ENCODE measurements at regions not wholly inside any gene's neighbourhood (a gene's known extent, or its start where the extent isn't known, plus 50 kb on each side); places are given as distances from the start of the nearest gene placed in this dataset.

GRCh38 chr2:49480520-49480919, 326.2 kb upstream of the FSHR start:
- DNase-seq = no peak

- no peak for DNase-seq
Measured at GRCh38 chr2:49465157-49465831, 311.0 kb upstream of the FSHR start.

- DNase-seq = no peak
Measured at GRCh38 chr2:49459314-49459993, 305.1 kb upstream of the FSHR start.

- DNase-seq = no peak
Measured at GRCh38 chr2:49444005-49444404, 289.7 kb upstream of the FSHR start.

GRCh38 chr2:49426996-49427395, 272.7 kb upstream of the FSHR start:
- peak in 1 of 3 experiments; percentile 61 for DNase-seq

GRCh38 chr2:49416252-49416651, 261.9 kb upstream of the FSHR start:
- DNase-seq = no peak

GRCh38 chr2:49404108-49404507, 249.8 kb upstream of the FSHR start:
- DNase-seq = peak in 2 of 3 experiments; percentile 24 to 67

- DNase-seq = peak in 1 of 3 experiments; percentile 62
Measured at GRCh38 chr2:49403637-49404036, 249.3 kb upstream of the FSHR start.

- no peak for DNase-seq
Measured at GRCh38 chr2:49379406-49379805, 225.1 kb upstream of the FSHR start.

GRCh38 chr2:49371128-49371701, 216.9 kb upstream of the FSHR start:
- DNase-seq = peak in 2 of 3 experiments; percentile 15 to 84

- no peak for DNase-seq
Measured at GRCh38 chr2:49369650-49370049, 215.3 kb upstream of the FSHR start.

GRCh38 chr2:49369101-49369500, 214.8 kb upstream of the FSHR start:
- no peak for DNase-seq

GRCh38 chr2:49367003-49367402, 212.7 kb upstream of the FSHR start:
- no peak for DNase-seq

GRCh38 chr2:49360407-49360767, 206.1 kb upstream of the FSHR start:
- no peak for DNase-seq

- DNase-seq = peak in 1 of 3 experiments; percentile 28
Measured at GRCh38 chr2:49359721-49360406, 205.5 kb upstream of the FSHR start.

GRCh38 chr2:49355611-49356010, 201.3 kb upstream of the FSHR start:
- DNase-seq = no peak

GRCh38 chr2:49351560-49351959, 197.2 kb upstream of the FSHR start:
- peak in 1 of 3 experiments; percentile 36 for DNase-seq

- DNase-seq = no peak
Measured at GRCh38 chr2:49343638-49344037, 189.3 kb upstream of the FSHR start.

- no peak for DNase-seq
Measured at GRCh38 chr2:49342156-49342555, 187.8 kb upstream of the FSHR start.

GRCh38 chr2:49335546-49335945, 181.2 kb upstream of the FSHR start:
- no peak for DNase-seq

- no peak for DNase-seq
Measured at GRCh38 chr2:49332415-49332814, 178.1 kb upstream of the FSHR start.

GRCh38 chr2:49318531-49318930, 164.2 kb upstream of the FSHR start:
- no peak for DNase-seq

- DNase-seq = no peak
Measured at GRCh38 chr2:49309461-49309860, 155.1 kb upstream of the FSHR start.

GRCh38 chr2:49306925-49307324, 152.6 kb upstream of the FSHR start:
- DNase-seq = peak in 2 of 3 experiments; percentile 42 to 63
